Body of pancreas (tissue), 4 donors: ENCODE measurements at regions not wholly inside any gene's neighbourhood (a gene's known extent, or its start where the extent isn't known, plus 50 kb on each side); places are given as distances from the start of the nearest gene placed in this dataset.

Experiments
- POLR2A ChIP-seq, 3 donors: fragments of 450-650 bp; IDR thresholded peaks; one replicate each; pipeline ENCODE4 v1.6.1; 2016; ENCODE audit warnings: antibody characterized with exemption in 3 of 3, mild to moderate bottlenecking in 2 of 3
- TF ChIP-seq, protein P1 (sequence below), 7 experiments: fragments of 450-650 bp in 4 of 7; fragments of 200-600 bp in 3 of 7; sonication (generic) in 3 of 7; IDR thresholded peaks; one replicate each; pipeline ENCODE4 v1.5.1; 2016 to 2019; ENCODE audit warnings: antibody characterized with exemption in 7 of 7

DNA sequence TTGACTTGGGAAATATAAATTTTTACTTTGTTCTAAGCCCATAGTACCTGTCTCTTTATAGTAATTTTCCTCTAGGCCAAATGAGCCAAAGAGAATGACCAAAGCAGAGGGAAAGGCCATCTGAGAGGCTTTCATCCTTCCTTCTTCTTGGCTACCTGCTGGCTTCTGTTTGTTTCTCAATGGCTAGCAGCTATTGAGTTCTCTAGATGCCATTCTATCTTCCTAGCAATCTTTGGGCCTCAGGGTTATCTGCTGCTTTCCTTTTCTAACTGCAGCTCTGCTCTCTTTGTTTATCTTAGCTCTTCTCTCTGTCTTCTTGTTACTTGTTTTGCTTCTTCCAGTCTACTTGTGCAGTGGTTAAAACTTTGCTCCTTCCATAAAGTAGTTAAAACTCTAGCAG lies 601.1 kb upstream of the NRXN1 start:
- TF ChIP-seq, protein P1, sequence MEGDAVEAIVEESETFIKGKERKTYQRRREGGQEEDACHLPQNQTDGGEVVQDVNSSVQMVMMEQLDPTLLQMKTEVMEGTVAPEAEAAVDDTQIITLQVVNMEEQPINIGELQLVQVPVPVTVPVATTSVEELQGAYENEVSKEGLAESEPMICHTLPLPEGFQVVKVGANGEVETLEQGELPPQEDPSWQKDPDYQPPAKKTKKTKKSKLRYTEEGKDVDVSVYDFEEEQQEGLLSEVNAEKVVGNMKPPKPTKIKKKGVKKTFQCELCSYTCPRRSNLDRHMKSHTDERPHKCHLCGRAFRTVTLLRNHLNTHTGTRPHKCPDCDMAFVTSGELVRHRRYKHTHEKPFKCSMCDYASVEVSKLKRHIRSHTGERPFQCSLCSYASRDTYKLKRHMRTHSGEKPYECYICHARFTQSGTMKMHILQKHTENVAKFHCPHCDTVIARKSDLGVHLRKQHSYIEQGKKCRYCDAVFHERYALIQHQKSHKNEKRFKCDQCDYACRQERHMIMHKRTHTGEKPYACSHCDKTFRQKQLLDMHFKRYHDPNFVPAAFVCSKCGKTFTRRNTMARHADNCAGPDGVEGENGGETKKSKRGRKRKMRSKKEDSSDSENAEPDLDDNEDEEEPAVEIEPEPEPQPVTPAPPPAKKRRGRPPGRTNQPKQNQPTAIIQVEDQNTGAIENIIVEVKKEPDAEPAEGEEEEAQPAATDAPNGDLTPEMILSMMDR (IDR thresholded peaks at IDR 0.05), result no peak
- no peak for TF ChIP-seq POLR2A (IDR thresholded peaks at IDR 0.05)
